ENCODE measurements at regions not wholly inside any gene's neighbourhood (a gene's known extent, or its start where the extent isn't known, plus 50 kb on each side); places are given as distances from the start of the nearest gene placed in this dataset.
"Not testable (repeated sequence)": the region's sequence is repeated elsewhere in the genome, so short reads cannot be mapped to it uniquely, and the experiment has no call there.

DNA sequence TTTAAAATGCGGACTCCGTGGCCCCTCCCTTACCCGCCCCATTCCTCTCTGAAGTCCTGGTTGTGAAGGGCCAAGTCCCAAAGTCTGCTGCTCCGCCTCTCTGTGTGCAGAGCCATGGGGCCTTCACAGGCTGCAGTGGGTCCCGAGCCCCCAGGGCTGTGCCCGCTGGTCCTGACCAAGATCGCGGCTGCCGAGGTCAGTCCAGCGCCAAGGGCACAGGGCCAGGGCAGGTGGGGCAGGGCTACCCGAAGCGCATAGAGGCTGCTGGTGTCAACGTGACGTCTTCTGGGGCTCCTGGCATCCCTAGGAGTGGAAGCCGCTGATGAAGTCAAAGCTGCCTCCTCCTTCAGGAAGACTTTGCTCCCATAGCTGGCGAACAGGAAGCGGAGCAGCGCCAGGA, 858.8 kb downstream of the TUBA3C start:
- not testable (repeated sequence) for DNase-seq

DNA sequence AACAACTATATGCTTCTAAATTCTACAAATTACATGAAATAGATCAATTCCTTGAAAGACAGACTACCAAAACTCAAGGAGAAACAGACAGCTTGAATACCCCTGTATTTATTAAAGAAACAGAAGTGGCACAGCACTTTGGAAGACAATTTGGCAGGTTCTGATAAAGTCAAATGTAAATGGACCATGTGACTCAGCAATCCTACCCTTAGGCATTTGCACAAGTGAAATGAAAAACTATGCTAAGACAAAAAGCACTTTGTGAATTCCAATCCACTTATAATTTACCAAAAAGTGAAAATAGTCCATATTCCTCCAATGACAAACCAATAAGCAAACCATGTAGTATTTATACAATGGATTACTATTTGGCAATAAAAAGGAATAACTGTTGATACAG, 862.0 kb downstream of the TUBA3C start:
- DNase-seq, result not testable (repeated sequence)

- not testable (repeated sequence) for DNase-seq
Measured at GRCh38 chr13:18303240-18303813, 878.3 kb downstream of the TUBA3C start.

DNA sequence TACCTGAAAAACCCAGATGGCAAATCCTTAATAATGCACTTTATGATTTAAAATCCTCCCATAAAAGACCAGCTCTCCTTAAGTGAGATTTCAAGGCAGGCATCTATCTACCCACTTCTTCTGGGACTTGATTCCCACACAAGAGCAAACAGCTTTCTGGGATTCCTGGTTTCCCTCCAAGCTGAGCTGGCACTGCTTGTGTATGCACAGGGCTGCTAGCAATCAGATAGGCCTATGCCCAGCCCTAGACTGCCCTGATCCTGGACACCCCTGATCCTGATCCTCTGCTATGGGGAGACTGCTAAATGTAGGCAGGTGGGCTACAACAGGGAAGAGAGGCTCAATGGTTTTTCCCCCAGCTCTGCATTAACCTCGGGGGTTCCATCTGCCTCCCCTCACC, 880.7 kb downstream of the TUBA3C start:
- DNase-seq, result not testable (repeated sequence)

- DNase-seq, result not testable (repeated sequence)
Measured at GRCh38 chr13:18297359-18297758, 884.3 kb downstream of the TUBA3C start.

DNA sequence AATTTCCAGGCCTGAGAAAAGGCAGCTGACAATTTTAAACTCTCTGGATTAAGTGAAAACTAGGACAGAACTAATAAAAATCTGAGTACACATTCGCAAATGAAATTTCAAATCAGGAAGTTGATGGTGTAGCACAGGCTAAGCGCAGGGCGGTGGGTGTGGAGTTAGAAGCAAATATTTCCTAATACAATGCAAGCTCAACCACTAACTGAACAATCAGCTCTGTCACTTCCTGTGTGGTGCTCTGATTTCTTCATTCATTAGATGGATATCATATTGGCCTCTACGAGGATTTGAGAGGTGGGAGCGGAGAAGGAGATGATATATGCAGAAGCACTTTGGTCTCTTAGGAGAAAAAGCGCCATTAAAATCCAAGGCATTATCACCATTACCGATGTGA, 885.0 kb downstream of the TUBA3C start:
- DNase-seq, result not testable (repeated sequence)

DNA sequence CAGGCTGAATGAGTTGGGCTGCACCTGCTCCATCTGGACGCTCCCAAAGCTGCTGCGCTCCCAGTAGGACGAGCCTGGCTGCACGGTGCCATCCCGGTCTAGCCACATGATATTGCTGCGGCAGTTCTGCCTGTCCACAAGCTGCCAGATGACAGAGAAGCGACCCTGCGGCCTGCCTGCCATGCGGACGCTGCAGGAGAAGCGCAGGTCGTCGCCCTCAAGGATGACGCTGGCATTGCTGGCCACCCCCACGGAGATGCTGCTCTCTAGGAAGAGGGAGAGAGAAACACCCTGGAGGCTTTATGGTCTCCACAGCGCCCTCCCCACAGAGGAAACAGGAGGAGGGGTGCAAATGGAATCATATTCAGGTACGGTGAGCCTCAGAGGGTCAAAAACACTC, 887.3 kb downstream of the TUBA3C start:
- not testable (repeated sequence) for DNase-seq

DNA sequence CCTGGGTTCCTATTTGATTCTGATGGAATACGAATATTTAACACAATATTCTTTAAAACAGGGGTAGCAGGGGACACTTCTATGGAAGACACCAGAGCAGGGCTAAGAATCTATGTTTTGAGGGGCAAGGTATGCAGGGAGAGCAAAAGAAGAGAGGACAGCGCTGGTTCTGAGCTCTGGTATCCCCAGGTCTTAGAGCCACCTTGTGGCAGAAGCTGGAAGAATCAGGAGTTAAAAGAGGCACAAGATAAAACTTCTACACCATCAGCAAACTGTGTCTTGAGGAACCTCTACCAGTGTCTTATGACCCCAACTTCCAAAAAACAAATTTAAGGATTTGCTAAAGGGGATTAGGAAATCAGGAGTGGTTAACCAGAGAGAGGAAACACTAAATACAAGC, 894.8 kb downstream of the TUBA3C start:
- DNase-seq, result not testable (repeated sequence)

- DNase-seq, result not testable (repeated sequence)
Measured at GRCh38 chr13:18285663-18286062, 896.0 kb downstream of the TUBA3C start.

DNA sequence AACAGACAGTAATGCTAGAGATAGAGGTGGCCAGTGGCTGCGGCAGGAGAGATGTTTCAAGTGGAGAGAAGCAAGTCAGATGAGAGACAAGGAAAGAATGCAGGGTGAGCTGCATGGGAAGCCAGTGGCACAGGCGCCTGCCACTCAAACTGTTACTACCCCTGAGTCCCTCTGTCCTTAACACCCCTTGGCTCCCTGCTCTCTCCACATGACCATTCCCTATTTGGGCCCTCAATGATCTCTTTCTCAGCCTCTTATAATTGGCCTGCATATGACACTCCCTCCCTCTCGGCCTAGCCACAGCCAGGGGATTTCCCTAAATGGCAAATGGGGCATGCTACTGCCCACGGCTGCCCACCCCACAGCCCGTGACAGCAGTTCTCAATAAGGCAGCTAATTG, 897.6 kb downstream of the TUBA3C start:
- DNase-seq, result not testable (repeated sequence)

- DNase-seq, result not testable (repeated sequence)
Measured at GRCh38 chr13:18281829-18282597, 899.6 kb downstream of the TUBA3C start.

DNA sequence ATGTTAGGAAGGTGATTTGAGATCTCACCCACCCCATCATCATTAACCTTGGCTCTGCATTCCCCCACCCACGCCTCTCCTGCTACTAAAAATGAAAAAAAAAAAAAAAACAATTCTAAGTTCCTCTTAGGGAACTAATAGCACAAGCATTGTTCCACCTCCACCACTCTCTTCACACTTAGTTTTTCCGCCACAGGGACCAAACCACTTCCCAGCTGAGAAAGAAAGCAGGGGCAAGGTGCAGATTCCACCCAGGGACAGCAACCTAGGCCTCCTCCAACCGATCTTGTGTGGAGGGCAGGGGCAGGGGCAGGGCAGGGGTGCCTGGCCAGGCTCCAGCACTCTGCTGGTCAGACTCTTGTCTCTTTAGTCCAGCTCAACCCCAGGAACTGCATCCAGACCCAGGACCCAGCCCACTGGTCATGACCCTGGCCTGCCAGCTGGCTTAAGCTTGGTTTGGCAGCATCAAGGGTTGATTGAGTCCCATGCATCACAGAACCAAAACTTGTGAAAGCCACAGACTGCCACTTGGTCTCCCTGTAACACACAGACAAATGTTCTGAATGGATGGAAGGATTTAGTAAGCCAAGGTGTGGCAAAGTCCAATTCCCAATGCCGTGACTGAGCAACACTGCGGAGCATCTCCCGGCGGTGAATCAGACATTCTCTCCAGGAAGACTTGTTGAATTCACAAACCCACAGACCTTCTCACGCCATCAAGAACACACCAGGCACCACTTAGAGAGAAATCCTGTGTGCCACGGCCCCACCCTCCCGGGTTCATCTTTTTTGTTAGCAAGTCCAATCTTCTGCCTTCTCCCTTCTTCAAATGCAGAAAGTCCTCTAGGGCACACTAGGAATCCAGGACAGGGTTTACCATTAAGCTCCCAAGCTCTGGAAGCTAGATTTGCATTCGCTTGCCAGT, 900.5 kb downstream of the TUBA3C start:
- DNase-seq, result not testable (repeated sequence)

DNA sequence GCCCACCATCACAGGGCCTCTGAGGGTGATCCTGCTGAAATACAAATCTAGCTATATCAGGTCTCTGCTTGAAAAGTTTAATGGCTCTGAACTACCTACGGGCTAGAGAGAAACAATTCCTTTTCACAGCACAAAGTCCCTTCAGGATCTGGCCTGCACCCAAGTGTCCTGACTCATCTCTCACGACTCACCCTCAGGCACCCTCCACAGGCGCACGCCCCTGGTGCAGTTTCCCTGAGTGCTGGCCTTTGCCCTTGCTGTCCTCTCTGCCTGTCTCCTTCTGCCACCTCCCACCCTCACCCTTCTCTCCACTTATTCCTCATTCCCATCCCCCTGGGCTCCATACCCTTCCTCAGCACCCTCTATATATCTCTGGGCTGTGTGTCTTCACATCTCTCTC, 901.7 kb downstream of the TUBA3C start:
- not testable (repeated sequence) for DNase-seq

GRCh38 chr13:18277372-18277771, 904.3 kb downstream of the TUBA3C start:
- DNase-seq, result not testable (repeated sequence)

- not testable (repeated sequence) for DNase-seq
Measured at GRCh38 chr13:18276280-18276679, 905.3 kb downstream of the TUBA3C start.

- DNase-seq, result not testable (repeated sequence)
Measured at GRCh38 chr13:18273785-18274514, 907.7 kb downstream of the TUBA3C start.

- DNase-seq, result not testable (repeated sequence)
Measured at GRCh38 chr13:18258801-18259419, 922.7 kb downstream of the TUBA3C start.

- DNase-seq, result not testable (repeated sequence)
Measured at GRCh38 chr13:18257686-18258085, 923.9 kb downstream of the TUBA3C start.

DNA sequence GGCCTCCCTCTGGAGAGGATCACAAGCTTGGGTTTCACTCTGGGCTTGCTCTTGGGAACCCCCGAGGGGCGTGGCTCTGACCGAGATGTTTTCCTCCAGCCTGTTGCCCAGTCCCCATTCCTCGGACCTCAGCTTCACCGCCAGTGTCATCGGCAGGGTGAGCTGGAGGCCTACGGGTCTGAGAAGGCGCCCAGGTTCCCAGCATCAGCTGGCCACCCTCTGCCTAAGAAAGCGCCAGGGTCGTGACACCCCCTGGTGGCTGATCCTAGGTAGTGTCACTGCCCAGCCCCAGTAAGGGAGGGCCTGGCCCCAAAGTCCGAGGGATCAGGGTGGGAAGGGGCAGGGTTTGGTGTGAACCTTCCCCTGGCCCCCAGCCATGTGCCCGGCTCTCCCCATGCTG, 928.8 kb downstream of the TUBA3C start:
- DNase-seq, result not testable (repeated sequence)

DNA sequence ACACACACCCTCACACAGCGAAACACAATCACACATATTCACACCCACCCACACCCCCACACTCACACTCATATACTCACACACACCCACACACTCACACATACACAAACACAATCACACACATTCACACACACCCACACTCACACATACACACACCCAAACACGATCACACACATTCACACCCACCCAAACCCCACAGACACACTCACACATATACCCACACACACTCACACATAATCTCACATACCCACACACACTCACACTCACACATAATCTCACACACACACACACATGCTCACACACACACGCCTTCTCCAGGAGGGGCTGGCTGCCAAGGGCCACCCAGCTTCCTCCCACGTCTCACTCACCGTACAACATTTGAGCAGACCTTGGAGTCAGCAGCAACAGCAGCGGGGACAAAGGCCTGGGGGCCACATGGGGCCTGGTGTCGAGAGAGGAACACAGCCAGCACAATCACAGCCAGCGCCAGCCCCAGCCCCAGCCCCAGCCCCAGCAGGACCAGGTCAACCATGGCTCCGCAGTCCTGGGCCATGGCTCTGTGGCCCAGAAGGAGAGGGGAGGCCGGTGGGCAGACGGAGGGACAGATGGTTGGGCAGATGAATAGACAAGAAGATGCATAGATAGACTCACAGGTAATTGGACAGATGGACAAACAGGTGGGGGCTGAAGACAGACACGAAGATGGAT, 932.9 kb downstream of the TUBA3C start:
- DNase-seq, result not testable (repeated sequence)

GRCh38 chr13:18240086-18240485, 941.5 kb downstream of the TUBA3C start:
- not testable (repeated sequence) for DNase-seq

Measured in CD4-positive, alpha-beta T cell treated with Interleukin-17A for 1 hour (primary cell).